Body of pancreas (tissue), 4 donors: ENCODE measurements at regions not wholly inside any gene's neighbourhood (a gene's known extent, or its start where the extent isn't known, plus 50 kb on each side); places are given as distances from the start of the nearest gene placed in this dataset.
"Not testable (repeated sequence)": the region's sequence is repeated elsewhere in the genome, so short reads cannot be mapped to it uniquely, and the experiment has no call there.

ENCODE experiments used
- ATAC-seq: fragments of 150-250 bp; one replicate; pipeline ENCODE4 v1.9.1; 2016
- DNase-seq, 4 donors: peaks; one replicate each; pipeline ENCODE4 v3.0.0-alpha.2; 2019
- H3K27ac ChIP-seq, 4 donors: fragments of 200-600 bp; sonication (generic); 1 replicate in 3 of 4; 2 replicates in 1 of 4; pipeline versions ENCODE4 v1.5.1 to v1.6.1; 2016 to 2019; ENCODE audit warnings: mild to moderate bottlenecking in 1 of 4, mixed read lengths in 1 of 4, moderate library complexity in 1 of 4
- H3K27me3 ChIP-seq, 2 donors: fragments of 200-600 bp; sonication (generic); one replicate each; pipeline ENCODE4 v1.6.0; 2016; ENCODE audit warnings: mild to moderate bottlenecking in 1 of 2
- H3K36me3 ChIP-seq, 2 donors: fragments of 200-600 bp; sonication (generic); replicated peaks in 1 of 2; 2 replicates each; pipeline ENCODE4 v1.5.1; 2016; ENCODE audit warnings: low read depth in 2 of 2; ENCODE audit not compliant: insufficient read depth in 1 of 2
- H3K4me1 ChIP-seq: fragments of 200-600 bp; sonication (generic); one replicate; pipeline ENCODE4 v1.6.0; 2016
- H3K4me3 ChIP-seq, 2 donors: fragments of 200-600 bp; sonication (generic); 1 replicate in 1 of 2; 2 replicates in 1 of 2; pipeline ENCODE4 v1.5.1; 2016 to 2019
- H3K9me3 ChIP-seq, 3 donors: fragments of 200-600 bp; sonication (generic); 1 replicate in 2 of 3; 2 replicates in 1 of 3; pipeline ENCODE4 v1.5.1; 2016
- POLR2A ChIP-seq, 3 donors: fragments of 450-650 bp; IDR thresholded peaks; one replicate each; pipeline ENCODE4 v1.6.1; 2016; ENCODE audit warnings: antibody characterized with exemption in 3 of 3, mild to moderate bottlenecking in 2 of 3
- WGBS, 2 donors: methylation state at CpG; one replicate each; pipeline ENCODE4 v1.1.5; 2017; 5-methylcytosine and 5-hydroxymethylcytosine counted together
- intact Hi-C: fragments of 100-400 bp; cut with DNase I; formaldehyde crosslinking; loops from one replicate; pipeline ENCODE4 v1.15.1; 2023
- TF ChIP-seq, protein P1 (sequence below), 7 experiments: fragments of 450-650 bp in 4 of 7; fragments of 200-600 bp in 3 of 7; sonication (generic) in 3 of 7; IDR thresholded peaks; one replicate each; pipeline ENCODE4 v1.5.1; 2016 to 2019; ENCODE audit warnings: antibody characterized with exemption in 7 of 7

DNA sequence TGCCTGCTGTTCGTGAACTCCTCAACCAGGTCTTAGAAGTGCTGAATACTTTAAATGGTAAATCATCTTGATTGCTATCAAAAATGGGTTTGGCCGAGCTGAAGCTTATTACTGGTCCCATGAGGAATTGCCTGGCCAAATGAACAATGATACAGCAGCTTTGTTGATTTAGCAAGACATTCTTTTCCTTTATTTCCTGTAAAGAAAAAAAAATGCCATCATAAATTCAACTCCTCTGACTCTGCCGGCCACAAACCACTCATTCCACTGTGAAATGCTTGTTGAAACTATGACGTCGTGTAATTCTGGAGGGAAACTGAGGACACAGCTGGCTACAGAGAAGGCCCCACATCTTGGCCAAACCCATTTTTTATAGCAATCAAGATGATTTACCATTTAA lies 74.2 kb upstream of the ID2 start:
- H3K4me1 ChIP-seq = peaks cover 6% of the 10 kb centered on the region
- no peaks in the 10 kb centered on the region for H3K9me3 ChIP-seq
- TF ChIP-seq POLR2A (IDR thresholded peaks at IDR 0.05) = no peak
- TF ChIP-seq, protein P1, sequence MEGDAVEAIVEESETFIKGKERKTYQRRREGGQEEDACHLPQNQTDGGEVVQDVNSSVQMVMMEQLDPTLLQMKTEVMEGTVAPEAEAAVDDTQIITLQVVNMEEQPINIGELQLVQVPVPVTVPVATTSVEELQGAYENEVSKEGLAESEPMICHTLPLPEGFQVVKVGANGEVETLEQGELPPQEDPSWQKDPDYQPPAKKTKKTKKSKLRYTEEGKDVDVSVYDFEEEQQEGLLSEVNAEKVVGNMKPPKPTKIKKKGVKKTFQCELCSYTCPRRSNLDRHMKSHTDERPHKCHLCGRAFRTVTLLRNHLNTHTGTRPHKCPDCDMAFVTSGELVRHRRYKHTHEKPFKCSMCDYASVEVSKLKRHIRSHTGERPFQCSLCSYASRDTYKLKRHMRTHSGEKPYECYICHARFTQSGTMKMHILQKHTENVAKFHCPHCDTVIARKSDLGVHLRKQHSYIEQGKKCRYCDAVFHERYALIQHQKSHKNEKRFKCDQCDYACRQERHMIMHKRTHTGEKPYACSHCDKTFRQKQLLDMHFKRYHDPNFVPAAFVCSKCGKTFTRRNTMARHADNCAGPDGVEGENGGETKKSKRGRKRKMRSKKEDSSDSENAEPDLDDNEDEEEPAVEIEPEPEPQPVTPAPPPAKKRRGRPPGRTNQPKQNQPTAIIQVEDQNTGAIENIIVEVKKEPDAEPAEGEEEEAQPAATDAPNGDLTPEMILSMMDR (IDR thresholded peaks at IDR 0.05) = no peak
- peak overlapping the region in 1 of 4 donors; percentile 12 for H3K27ac ChIP-seq
- H3K27me3 ChIP-seq = no peaks in the 10 kb centered on the region
- intact Hi-C loops = no loop called here
- H3K36me3 ChIP-seq = no peaks in the 10 kb centered on the region
- WGBS, 2 donors = 55% methylated on average over 5 of the region's 5 CpGs
- H3K4me3 ChIP-seq = no peak overlapping the region
- no peak for DNase-seq
- ATAC-seq = peak; percentile 65

DNA sequence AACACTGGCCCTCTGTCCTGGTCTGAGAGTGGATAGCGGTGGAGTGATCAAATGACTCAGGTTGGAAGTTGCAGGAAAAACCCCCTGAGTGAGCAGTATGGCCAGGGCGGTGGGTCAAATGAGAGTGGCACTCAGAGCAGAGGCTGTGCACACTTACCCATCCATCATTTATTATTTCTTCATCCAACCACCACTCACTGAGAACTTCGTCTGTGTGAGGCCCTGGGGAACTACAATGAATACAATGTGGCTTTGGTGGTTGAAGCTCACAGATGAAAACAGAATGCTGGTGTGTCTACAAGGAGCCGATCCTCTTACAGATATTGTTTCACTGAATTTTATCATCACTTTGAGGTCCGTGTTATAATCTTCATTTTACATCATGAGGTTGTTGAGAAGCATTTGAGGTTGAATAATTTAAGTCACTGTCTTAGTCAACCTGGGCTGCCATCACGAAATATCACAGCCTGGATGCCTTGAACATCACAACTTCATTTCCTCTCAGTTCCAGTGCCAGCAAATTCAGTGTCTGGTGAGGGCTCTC lies 73.4 kb upstream of the ID2 start:
- Histone ChIP-seq H3K27me3 (no peaks in the 10 kb centered on the region), H3K4me3 (no peak overlapping the region), H3K36me3 (no peaks in the 10 kb centered on the region), H3K4me1 (peaks cover 6% of the 10 kb centered on the region), H3K9me3 (no peaks in the 10 kb centered on the region), H3K27ac (no peak overlapping the region)
- ATAC-seq = no peak
- no peak for DNase-seq
- TF ChIP-seq, protein P1 (IDR thresholded peaks at IDR 0.05) = no peak
- TF ChIP-seq POLR2A (IDR thresholded peaks at IDR 0.05) = no peak
- intact Hi-C loops = no loop called here
- WGBS, 2 donors = 82 to 83% methylated on average over 6 of the region's 6 CpGs

DNA sequence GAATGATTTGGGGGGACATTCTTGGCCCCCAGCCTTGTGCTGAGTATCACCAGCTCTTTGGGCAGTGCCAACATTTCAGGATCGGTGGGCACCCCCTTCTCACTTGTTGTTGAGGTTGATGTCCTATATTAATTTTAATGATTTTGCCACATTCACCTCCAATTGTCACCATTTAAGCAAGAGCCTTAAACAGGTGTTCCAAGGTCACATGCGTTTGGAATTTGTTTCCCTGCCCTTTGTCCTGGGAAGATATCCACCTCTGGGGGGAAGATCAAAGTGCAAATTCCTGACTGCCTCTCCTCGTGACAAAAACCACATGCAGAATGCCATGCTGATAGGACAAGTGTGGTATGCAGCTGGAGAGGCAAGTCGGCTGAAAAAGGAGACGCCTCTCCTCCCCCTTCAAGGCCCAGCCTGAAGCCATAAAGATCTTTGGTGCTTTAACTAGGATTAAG lies 72.5 kb upstream of the ID2 start:
- no peaks in the 10 kb centered on the region for H3K36me3 ChIP-seq
- DNase-seq = no peak
- no peak overlapping the region for H3K27ac ChIP-seq
- no peak overlapping the region for H3K4me3 ChIP-seq
- peak; percentile 31 for ATAC-seq
- 38 to 39% methylated on average over 5 of the region's 5 CpGs for WGBS, 2 donors
- peaks cover 6% of the 10 kb centered on the region for H3K4me1 ChIP-seq
- H3K9me3 ChIP-seq = no peaks in the 10 kb centered on the region
- no peak for TF ChIP-seq POLR2A (IDR thresholded peaks at IDR 0.05)
- TF ChIP-seq, protein P1 (IDR thresholded peaks at IDR 0.05) = no peak
- H3K27me3 ChIP-seq = no peaks in the 10 kb centered on the region
- intact Hi-C loops = no loop called here

DNA sequence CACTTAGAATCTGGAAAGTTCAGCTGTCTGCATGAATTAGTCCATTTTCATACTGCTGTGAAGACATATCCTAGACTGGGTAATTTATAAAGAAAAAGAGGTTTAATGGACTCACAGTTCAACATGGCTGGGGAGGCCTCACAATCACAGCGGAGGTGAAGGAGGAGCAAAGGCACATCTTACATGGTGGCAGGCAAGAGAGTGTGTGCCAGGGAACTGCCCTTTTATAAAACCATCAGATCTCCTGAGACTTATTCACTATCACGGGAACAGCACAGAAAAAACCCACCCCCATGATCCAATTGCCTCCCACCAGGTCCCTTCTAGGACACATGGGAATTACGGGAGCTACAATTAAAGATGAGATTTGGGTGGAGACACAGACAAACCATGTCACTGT lies 71.1 kb upstream of the ID2 start:
- H3K36me3 ChIP-seq, intact Hi-C loops, ATAC-seq, H3K27ac ChIP-seq, H3K27me3 ChIP-seq, H3K4me3 ChIP-seq, H3K4me1 ChIP-seq, DNase-seq, H3K9me3 ChIP-seq: not testable (repeated sequence)
- WGBS, 2 donors = 71 to 93% methylated on average over 3 of the region's 3 CpGs

DNA sequence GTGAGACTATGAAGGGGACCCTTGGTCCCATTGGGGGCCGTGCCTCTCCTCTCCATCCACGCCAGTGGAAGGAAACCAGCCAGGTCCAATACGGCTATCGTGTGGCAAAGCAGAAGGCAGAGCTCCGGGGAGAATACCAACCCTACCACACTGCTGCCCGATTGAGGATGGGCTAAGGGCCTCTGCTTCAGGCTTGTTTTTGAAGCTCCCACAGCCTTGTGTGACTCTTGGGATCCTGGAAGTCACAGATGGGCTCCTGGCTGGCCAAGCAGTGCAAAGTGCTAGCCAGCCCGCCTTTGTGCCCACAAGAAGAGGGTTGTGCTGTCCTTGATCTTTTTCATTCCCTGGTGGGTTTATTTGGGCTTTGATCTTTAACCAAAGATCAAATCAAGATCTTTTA lies 70.6 kb upstream of the ID2 start:
- Histone ChIP-seq H3K27ac (no peak overlapping the region), H3K9me3 (no peaks in the 10 kb centered on the region), H3K4me3 (no peak overlapping the region), H3K36me3 (no peaks in the 10 kb centered on the region), H3K4me1 (peaks cover 6% of the 10 kb centered on the region), H3K27me3 (no peaks in the 10 kb centered on the region)
- intact Hi-C loops = no loop called here
- no peak for DNase-seq
- ATAC-seq = no peak
- TF ChIP-seq, protein P1 (IDR thresholded peaks at IDR 0.05) = no peak
- TF ChIP-seq POLR2A (IDR thresholded peaks at IDR 0.05) = no peak
- 87 to 93% methylated on average over 6 to 7 of the region's 7 CpGs for WGBS, 2 donors
